ENCODE measurements at regions not wholly inside any gene's neighbourhood (a gene's known extent, or its start where the extent isn't known, plus 50 kb on each side); places are given as distances from the start of the nearest gene placed in this dataset.
A peak's percentile ranks its signal among the peaks of the same experiment; 100 is the strongest.

DNA sequence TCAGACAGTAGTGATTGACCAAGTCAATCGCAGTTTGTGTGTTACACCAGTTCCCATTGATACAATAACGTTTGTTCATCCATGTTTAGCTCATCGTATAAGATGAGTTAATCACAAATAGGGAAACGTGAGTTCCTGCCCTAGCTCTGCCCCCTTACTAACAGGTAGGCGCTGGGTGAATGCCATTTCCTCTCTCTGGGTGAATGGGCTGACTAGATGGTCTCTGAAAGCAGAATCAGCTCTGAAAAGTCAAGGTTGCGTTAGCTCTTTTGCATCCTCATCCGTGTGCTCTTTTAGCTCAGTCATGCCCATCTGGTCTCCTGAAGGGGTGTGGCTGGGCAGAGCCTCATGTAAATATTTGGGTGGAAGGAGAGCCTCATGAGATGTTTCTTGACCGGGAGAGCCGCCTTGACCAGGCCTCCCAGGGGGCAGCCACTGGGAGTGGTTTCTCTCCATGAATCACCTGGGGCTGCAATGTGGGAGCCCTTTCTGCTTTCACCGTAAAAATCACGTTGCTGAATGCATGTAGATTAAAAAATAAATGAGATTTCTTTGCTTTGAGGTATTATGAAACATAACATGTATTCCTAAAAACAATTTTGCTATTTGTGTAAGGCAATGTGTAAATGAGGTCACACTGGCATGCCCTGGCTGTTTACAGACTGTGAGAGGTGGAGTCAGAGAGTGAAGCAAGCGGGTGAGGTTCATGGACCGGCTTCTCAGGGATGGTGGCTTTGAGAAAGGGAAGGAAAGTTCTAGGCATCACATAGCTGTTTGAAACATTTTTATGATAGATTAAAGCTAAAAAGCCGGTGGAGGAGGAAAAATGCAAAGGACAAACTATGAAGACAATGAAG is 108.4 kb upstream of the RASGRP1 start:
- no peak for DNase-seq

DNA sequence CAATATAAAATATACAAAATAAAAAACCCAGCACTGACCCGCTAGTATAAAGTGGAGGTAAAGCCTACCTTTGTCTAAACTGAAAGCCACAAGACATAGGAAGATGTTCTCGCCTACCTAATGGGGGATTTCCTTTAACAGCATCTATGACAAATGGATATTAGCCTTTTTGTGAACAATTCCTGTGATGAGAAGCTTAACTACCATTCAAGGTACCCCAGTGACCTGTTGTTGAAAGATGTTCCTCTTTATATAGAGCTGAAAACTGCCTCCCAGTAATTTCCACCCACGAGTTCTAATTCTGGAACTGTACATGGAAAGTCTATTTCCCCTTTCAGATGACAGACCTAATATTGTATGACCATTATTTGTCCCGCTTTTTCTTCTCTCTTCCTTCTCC is 109.8 kb upstream of the RASGRP1 start:
- no peak for DNase-seq

DNA sequence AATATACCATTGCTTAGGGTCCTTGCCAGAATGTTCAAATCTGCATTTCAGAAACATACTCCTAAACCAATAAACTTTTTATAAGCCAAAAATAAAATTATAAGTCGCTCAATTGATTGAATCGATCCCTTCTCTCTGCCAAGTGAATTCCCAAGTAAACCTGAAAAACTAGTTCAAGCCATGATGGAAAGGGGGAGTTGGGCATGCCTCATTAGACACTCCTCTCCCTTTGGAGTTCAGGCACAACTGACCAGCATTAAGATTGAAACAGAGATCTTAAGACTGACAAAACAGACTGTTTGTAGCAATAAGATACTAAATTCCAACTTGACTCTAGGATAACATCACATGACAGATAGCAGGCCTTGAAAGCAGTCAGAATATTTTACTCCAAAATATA is 113.7 kb upstream of the RASGRP1 start:
- DNase-seq, result no peak

DNA sequence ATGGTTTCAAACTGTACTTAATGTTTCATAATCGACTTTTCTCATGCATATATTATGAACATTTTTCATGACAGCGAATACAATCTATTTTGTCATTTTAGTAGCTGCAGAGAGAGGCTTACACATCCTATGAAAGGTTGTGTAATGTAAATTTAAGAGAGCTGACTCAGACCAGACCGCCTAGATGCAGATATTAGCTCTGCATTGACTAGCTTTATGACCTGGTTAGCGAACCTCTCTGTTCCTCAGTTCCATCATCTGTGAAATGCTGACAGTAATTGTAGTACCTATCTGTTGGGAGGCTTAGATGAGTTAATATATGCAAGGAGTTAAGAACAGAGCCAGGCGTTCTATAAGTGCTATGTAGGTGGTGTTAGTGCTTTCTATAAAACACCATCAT is 116.2 kb upstream of the RASGRP1 start:
- no peak for DNase-seq

DNA sequence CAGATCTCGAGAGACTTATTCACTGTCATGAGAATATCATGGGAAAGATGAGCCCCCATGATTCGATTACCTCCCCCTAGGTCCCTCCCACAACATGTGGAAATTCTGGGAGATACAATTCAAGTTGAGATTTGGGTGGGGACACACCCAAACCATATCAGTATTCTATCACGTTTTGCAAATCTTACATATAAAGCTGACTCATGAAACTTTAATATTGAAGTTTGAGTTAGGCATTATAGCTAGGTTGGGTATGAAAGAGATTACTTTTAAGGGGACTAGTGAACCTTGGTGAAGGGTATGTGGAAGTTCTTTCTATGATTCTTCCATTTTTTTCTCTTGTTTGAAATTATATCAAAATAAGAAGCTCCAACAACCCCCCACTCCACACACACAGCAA is 117.7 kb upstream of the RASGRP1 start:
- DNase-seq, result no peak

DNA sequence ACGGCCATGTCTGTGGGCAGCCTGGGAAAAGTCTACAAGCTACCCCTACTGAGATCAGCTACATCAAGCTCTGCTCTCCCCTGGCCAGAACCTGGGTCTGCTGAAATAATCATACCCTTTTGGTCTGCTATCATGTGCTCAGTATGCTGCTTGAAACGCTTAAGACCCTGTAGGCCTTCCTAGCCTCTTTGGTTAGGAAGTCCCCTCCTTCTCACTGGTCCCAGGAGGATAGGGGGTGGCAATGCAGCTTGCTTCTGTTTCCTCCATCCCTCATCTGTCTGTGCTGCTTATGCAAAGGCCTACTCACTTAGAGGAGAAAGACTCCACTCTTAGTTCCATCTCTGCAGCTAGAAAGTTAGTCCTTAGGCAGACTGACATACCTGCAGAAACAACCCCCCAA is 118.2 kb upstream of the RASGRP1 start:
- no peak for DNase-seq

DNA sequence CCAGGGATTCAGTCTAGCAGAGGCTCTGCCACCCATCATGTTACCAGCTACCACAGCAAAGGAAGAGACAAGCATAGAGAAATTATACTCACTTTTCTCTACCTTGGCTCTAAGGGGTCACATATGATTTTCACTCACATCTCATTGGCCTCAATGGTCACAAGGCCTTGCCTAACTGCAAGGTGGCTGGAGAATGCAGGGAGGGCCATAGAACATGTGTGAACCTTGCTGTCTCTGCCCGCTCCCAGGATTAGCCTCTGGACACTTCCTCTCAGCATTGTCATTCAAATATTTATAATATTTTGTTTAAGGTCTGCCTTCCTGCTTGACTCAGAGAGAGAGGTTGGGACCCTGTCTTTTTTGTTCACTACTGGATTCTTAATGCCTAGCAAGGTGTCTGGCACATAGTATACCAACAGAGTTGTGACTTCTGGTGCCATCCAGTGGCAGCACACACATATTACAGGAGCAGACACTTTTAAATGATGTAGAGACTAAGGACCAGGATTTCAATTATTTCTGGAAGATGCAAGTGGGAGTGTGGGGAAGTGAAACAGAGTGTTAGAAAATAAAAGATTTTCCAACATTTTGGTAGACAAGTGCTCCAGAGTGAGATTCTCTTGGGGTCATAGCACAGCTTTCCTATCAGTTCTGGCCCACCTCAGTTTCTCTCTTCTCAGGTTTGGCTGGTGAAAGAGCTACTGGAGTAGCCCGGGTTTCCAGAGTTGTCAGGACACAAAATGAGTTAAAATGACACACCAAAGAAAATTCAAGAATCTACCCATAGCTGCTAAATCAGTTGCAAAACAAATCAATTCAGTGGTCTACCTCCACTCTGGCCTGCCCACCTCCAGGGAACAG is 119.0 kb upstream of the RASGRP1 start:
- DNase-seq, result peak; percentile 50

DNA sequence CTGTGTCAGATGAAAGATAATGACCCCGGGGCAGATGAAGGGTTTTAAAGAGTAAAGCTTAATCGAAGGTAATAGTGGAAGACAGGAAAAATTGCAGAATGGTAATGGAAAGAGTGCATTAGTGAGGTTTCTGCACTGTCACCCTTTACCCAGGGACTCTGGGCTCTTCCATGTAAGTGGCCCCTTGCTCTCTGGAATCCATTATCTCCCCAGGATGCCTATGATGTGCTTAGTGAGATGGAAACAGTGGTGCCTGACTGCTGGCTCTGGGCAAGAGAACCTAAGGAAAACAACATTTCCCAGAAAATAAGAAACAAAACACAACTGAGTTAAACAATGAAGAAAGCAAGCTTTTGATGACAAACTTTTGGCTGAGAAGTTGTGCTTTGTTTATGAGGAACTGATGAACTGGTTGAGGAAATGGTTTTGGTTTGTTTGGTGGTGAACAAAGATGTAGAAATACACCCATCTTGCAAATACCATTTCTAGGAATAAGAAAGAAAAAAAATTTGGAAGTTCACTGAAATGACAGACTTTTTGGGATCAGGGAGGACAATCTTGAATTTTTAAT is 119.9 kb upstream of the RASGRP1 start:
- DNase-seq, result no peak

DNA sequence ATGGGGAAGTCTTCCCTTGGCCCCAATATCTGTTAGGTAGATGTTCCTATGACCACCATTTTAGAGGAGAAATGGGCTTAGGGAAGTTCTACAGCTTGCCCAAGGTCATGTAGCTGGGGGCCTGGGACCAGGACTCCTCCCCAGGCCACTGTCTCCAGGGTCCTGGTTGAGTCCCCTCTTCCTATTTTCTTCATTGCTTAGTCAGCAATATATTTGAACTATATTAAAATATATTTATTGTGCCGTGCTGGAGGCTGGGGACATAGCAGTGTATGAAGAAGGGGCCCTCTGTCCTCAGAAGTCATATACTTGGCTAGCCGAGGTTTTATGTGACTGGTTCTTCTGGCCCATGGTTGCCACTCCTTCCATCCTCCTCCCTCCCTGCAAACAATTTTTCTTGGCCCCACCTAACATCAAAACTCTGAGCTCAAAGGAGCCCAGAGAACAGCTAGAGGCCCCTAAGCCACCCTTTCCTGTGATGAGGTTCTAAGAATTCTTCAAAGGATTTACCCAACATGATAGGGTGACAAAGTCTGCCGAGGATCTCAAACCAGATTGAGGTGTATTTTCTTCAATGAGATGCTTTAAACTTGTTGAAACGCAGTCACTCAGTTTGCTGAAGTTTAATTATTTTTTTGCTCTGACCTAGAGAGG is 121.2 kb upstream of the RASGRP1 start:
- no peak for DNase-seq

GRCh38 chr15:38687340-38687739 is 122.7 kb upstream of the RASGRP1 start:
- DNase-seq, result no peak

DNA sequence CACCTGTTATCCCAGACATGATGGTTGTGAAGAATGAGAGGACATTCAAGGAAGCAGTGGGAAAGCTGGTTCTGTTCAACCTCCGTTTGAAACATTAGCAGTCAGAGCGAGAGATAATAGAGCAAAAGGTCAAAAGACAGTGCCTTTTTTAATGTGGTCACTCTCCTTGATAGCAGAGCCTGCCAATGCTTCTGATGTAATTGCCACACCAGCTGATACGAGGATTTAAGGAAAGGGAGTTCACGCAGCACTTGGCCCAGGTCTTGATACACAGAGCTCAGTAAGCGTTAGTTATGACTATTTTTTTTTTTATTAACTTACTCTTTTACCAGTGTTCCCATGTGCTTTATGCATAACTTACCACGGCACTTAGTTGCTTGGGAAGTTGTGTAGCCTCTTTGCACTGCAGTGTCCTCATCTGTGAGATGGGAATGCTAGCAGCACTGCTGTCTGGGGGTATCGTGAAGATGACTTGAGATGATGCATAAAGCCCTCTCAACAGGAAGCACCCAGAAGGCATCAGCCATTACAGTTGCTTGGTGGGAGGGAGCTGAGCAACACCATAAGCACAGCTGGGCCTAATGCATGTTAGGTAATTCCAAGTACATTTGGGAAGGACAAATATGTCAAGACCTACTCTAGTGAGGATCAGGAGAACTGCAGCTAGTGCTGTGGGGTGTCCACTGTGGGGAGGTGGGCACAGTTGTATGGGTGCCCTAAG is 123.3 kb upstream of the RASGRP1 start:
- DNase-seq, result no peak

- peak; percentile 50 for DNase-seq
Observed at GRCh38 chr15:38688761-38689160, 124.1 kb upstream of the RASGRP1 start.

GRCh38 chr15:38689522-38689921 is 124.9 kb upstream of the RASGRP1 start:
- DNase-seq, result no peak

- no peak for DNase-seq
Observed at GRCh38 chr15:38690216-38690615, 125.6 kb upstream of the RASGRP1 start.

GRCh38 chr15:38690719-38691332 is 126.2 kb upstream of the RASGRP1 start:
- DNase-seq, result peak; percentile 74

DNA sequence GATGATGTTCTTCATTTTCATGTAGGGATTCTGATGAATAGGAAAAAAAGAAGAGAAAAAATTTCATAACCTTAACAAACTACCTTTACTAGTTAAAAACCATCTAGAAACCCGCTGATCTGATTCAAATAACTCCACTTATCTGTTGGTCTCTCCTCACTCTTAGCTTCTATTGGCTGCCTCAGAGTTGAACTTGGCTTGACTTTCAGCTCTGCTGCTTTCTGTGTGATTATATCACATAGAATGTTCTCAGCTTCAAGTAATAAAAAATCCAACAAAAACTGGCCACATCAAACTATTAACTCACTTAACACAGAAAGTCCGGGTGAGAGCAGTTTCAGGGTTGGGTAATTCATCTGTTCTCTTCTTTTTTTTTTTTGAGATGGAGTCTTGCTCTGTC is 126.8 kb upstream of the RASGRP1 start:
- DNase-seq, result no peak

DNA sequence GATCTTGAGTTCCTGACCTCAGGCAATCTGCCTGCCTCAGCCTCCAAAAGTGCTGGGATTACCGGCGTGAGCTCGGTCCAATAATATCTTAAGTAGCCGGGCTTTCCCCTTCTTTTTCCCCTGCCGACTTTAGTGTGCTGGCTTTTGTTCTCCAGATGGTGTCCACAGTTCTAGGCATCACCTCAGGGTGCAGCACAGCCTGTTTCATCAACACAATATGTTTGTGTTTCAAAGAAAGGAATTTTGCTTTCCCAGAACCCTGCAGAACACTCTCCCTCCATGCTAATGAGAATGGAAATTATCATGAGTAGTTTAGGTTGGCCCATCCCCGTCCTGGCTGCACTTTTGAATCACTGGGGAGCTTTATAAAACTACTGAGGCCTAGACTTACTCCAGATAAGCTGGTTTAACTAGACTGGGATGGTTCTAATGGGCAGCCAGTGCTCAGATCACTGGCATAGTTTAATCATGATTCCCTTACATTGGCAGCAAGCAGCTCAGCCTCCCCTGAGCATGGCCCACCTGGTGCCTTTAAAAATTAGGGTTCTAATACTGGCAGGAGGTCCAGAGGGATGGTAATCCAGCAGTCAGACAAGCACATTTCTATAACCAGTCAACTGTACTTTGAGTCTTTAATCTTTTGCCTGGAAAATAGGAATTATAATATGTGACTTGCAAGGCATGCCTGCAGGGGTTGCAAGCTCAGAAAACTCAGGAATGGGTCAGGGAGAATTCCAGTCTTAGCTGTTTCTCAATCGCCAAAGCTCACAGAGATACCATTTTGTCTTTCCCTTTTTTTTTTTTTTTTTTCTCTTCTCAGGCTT is 127.6 kb upstream of the RASGRP1 start:
- DNase-seq, result no peak

DNA sequence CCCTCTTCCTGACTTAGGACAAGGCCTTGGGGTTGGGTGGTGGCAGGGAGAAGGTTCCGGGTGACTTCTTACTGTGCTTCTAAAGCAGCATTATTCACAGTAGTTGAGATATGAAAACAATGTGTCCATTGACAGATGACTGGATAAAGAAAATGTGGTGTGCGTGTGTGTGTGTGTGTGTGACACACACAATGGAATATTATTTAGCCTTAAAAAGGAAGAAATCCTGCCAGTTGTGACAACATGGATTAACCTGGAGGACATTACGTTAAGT is 128.1 kb upstream of the RASGRP1 start:
- no peak for DNase-seq

- DNase-seq, result no peak
Observed at GRCh38 chr15:38695249-38696108, 130.9 kb upstream of the RASGRP1 start.

DNA sequence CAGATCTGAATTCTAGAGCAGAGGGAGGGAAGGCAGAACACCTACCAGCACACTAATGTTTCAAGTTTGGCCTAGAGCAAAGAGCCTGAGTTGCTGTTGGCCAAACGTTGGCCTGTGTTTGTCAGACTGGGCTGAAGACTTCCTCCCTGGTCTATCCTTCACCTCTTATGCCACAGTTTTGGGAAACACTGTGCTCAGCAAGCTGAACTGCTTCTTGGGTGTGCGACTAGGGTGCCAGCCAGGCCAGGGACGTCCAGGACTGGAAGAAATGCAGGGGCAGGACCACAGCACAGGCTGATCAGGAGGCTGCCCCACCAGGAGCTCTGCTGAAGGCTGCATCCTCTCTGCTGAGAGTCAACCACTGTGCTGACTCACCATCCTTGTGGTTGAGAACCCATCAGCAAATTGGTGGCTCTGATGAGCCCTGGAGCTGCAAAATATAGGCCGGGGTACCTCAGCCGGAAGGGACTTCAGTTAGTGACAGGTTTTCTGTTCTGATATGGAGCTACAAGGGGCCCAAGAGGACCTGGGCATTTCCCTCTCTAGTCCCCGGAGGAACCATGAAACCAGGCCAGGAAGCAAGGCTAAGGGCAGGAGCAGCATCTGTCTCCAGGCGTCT is 131.6 kb upstream of the RASGRP1 start:
- DNase-seq, result peak; percentile 47
